Inflammatory macrophage treated with lipopolysaccharide for 1 hour (primary cell): ENCODE measurements at regions not wholly inside any gene's neighbourhood (a gene's known extent, or its start where the extent isn't known, plus 50 kb on each side); places are given as distances from the start of the nearest gene placed in this dataset.

Experiments
- DNase-seq, 2 donors: peaks; one replicate each; pipeline ENCODE4 v3.0.0-alpha.2; 2020 to 2022

GRCh38 chr1:221309723-221310122 is 430.5 kb downstream of the HLX start:
- no peak for DNase-seq

GRCh38 chr1:221310180-221310579 is 430.9 kb downstream of the HLX start:
- DNase-seq = no peak

GRCh38 chr1:221315330-221315729 is 426.6 kb downstream of the DUSP10 start:
- DNase-seq = no peak

GRCh38 chr1:221316491-221317056 is 425.3 kb downstream of the DUSP10 start:
- no peak for DNase-seq

- no peak for DNase-seq
Measured at GRCh38 chr1:221317537-221317936, 424.4 kb downstream of the DUSP10 start.

GRCh38 chr1:221327954-221328353 is 413.9 kb downstream of the DUSP10 start:
- DNase-seq = no peak

- no peak for DNase-seq
Measured at GRCh38 chr1:221328371-221328770, 413.5 kb downstream of the DUSP10 start.

- no peak for DNase-seq
Measured at GRCh38 chr1:221331273-221332183, 410.4 kb downstream of the DUSP10 start.

- peak; percentile 3 to 20 for DNase-seq
Measured at GRCh38 chr1:221334062-221334461, 407.8 kb downstream of the DUSP10 start.

- peak in 1 of 2 donors; percentile 8 for DNase-seq
Measured at GRCh38 chr1:221335161-221336101, 406.5 kb downstream of the DUSP10 start.

- no peak for DNase-seq
Measured at GRCh38 chr1:221336126-221336525, 405.8 kb downstream of the DUSP10 start.

GRCh38 chr1:221337106-221337505 is 404.8 kb downstream of the DUSP10 start:
- DNase-seq = no peak

GRCh38 chr1:221343136-221343535 is 398.8 kb downstream of the DUSP10 start:
- DNase-seq = no peak

- no peak for DNase-seq
Measured at GRCh38 chr1:221343607-221344006, 398.3 kb downstream of the DUSP10 start.

- no peak for DNase-seq
Measured at GRCh38 chr1:221344693-221345092, 397.2 kb downstream of the DUSP10 start.

GRCh38 chr1:221347706-221348105 is 394.2 kb downstream of the DUSP10 start:
- DNase-seq = no peak

- no peak for DNase-seq
Measured at GRCh38 chr1:221350091-221350490, 391.8 kb downstream of the DUSP10 start.

- no peak for DNase-seq
Measured at GRCh38 chr1:221356693-221357092, 385.2 kb downstream of the DUSP10 start.

GRCh38 chr1:221363039-221363438 is 378.9 kb downstream of the DUSP10 start:
- peak; percentile 4 to 59 for DNase-seq

- DNase-seq = no peak
Measured at GRCh38 chr1:221366495-221367110, 375.3 kb downstream of the DUSP10 start.

GRCh38 chr1:221371705-221372104 is 370.2 kb downstream of the DUSP10 start:
- no peak for DNase-seq

- no peak for DNase-seq
Measured at GRCh38 chr1:221373795-221374194, 368.1 kb downstream of the DUSP10 start.

- DNase-seq = no peak
Measured at GRCh38 chr1:221376286-221376685, 365.6 kb downstream of the DUSP10 start.
